22Rv1 (cell line): ENCODE measurements at regions not wholly inside any gene's neighbourhood (a gene's known extent, or its start where the extent isn't known, plus 50 kb on each side); places are given as distances from the start of the nearest gene placed in this dataset.

Source experiments
- H3K27ac ChIP-seq: fragments of 450-650 bp; 2 replicates; pipeline ENCODE4 v1.5.1; 2017
- ZFX ChIP-seq: fragments of 450-650 bp; IDR thresholded peaks from 2 replicates; pipeline ENCODE4 v1.6.1; 2017; ENCODE audit warnings: antibody characterized with exemption, borderline replicate concordance
- TF ChIP-seq, protein P1 (sequence below): fragments of 450-650 bp; IDR thresholded peaks from 2 replicates; pipeline ENCODE4 v1.5.1; 2017; ENCODE audit warnings: mild to moderate bottlenecking

DNA sequence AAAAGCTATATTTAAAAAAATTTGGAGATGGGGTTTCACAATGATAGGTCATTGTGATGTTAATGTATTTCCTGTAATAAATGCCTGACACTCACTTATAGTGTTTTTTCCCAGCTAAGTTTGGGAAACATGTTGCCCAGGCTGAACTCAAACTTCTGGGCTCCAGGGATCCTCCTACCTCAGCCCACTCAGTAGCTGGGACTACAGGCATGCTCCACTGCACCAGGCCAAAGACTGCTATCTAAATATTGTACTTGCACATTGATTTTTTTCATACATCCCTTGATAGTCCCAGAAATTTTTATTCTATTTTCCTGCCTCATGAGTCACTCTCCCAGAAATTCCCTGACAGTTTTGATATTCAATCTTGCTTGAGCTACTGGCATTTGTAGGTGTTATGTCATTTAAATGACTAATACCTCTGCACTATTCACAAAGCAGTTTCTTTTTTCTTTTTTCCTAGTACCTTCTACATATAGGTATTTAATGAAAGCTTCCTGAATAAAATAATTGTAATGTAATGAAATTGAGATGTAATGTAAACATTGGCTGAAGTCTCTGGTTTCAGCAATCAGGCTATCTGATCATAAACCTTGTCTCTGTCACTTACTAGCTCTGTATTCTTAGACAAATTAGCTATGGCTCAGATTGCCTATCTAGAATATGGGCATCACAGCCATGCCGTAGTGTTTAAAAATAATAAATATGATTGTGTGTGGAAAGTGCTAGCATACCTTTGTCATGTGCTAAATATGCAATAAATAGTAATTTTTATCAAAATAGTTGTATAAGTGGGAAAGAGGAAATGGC, 1973.0 kb upstream of the AGA start:
- no peak overlapping the region for H3K27ac ChIP-seq
- TF ChIP-seq, protein P1, sequence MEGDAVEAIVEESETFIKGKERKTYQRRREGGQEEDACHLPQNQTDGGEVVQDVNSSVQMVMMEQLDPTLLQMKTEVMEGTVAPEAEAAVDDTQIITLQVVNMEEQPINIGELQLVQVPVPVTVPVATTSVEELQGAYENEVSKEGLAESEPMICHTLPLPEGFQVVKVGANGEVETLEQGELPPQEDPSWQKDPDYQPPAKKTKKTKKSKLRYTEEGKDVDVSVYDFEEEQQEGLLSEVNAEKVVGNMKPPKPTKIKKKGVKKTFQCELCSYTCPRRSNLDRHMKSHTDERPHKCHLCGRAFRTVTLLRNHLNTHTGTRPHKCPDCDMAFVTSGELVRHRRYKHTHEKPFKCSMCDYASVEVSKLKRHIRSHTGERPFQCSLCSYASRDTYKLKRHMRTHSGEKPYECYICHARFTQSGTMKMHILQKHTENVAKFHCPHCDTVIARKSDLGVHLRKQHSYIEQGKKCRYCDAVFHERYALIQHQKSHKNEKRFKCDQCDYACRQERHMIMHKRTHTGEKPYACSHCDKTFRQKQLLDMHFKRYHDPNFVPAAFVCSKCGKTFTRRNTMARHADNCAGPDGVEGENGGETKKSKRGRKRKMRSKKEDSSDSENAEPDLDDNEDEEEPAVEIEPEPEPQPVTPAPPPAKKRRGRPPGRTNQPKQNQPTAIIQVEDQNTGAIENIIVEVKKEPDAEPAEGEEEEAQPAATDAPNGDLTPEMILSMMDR = no peak
- no peak for TF ChIP-seq ZFX

- H3K27ac ChIP-seq = no peak overlapping the region
- no peak for TF ChIP-seq ZFX
- TF ChIP-seq, protein P1 = no peak
Observed at GRCh38 chr4:179415847-179416223, 1973.6 kb upstream of the AGA start.

- TF ChIP-seq, protein P1 = no peak
- TF ChIP-seq ZFX = no peak
Observed at GRCh38 chr4:179417357-179417756, 1975.1 kb upstream of the AGA start.

DNA sequence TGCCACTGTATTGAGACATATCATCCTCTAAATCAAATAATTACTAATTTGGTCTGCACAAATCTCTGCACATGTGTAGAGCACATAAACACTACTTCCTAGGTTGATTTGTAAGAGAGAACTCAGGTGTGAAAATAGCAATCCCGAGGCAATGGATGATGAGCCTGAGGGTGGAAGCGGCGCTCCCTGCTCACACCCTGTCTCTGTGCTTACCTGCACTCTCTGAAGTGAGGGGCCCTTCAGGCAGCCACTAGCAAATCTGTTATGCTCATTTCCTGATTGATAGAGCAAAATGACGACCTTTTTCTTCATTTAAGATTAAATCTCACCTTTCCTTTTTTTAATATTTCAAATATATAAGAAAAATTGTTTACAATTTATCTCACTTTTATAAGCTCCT, 1995.7 kb upstream of the AGA start:
- H3K27ac ChIP-seq = no peak overlapping the region
- no peak for TF ChIP-seq ZFX
- TF ChIP-seq, protein P1 = no peak

More at GRCh38 chr4:179417357-179417756, 1975.1 kb upstream of the AGA start:
- H3K27ac ChIP-seq = no peak overlapping the region

GRCh38 chr4:179441596-179441995, 1999.4 kb upstream of the AGA start:
- TF ChIP-seq, protein P1 = no peak
- TF ChIP-seq ZFX = no peak
- H3K27ac ChIP-seq = no peak overlapping the region

DNA sequence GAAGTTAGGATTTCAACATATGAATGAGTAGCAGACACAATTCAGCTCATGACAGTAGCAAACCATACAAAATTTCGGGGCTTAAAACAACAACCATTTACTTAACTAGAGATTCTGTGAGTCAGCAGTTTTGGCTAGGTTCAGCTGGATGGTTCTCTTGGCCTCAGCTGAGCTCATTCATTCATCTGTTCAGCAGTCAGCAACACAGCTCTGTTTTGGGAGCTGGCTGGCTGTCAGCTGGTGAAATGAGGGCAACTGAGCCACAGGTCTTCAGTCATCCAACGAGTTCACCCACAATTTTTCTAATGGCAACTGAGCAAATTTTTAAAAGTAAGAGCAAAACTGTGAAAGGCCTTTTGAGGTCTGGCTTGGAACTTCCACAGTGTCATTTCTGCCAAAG, 2005.1 kb upstream of the AGA start:
- TF ChIP-seq ZFX = no peak
- TF ChIP-seq, protein P1 = no peak
- no peak overlapping the region for H3K27ac ChIP-seq

DNA sequence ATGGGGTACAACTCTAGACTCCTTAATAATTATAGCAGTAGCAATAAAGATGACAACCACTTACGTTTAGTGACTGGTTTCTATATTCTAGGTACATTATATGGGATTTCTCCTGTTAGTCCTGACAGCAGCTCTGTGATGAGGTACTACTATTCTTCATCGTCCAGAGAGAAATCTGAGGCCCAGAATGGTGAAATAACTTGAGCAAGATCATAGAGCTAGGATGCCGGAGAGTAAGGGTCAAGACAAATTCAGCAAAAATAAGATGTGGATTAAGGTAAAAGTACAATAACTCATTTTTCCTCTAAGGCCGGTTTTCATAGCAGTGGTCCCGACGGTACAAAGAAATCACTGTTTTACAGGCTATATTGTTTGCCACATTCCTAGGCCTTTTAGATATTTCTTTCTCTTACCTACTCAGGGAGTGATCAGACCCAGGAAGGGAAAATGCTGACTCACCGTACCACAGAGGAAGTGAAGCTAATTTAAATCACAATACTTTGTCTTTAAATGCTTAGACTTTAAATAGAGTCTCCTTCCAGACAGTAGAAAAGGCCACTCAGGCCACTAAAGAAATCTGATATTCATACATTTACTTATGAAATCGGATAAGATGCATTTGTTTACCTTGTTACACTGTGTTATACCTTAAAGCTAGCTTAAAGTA, 2023.0 kb upstream of the AGA start:
- no peak overlapping the region for H3K27ac ChIP-seq
- TF ChIP-seq, protein P1 = no peak
- TF ChIP-seq ZFX = no peak
